ENCODE measurements at regions not wholly inside any gene's neighbourhood (a gene's known extent, or its start where the extent isn't known, plus 50 kb on each side); places are given as distances from the start of the nearest gene placed in this dataset.

DNA sequence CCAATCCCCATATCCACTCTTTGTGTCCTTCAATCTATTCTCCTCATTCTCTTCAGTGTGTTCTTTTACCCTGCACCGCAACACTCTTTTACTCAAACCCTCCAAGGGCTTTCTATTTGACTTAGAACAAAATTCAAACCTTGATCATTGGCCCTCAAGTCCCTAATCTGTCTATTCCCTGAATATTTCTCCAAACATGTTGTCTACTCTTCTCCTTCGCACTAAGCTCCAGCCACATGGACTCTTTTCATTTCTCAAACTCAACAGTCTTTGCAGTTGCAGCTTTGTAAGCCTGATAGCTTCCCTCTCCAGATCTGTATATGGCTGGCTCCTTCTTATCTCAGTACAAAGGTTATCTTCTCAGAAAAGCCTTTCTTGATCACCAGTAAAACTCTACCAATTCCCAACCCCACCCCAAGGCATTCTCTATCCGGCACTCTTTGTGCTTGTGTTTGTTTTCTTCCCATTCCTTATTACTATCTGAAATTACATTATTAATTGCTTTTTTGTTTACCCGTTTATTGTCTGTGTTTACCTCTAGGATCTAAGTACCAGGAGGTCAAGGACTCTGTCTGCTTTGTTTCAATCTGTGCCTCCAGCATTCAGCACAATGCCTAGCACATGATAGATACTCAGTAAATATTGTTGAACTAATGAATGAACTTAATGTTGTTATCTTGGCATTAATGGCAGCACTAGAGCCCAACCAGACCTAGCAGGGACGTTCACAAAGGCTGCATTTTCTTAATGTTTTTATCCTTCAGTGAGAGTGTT is 147.4 kb downstream of the BBOX1 start:
- no peak for DNase-seq (ENCODE audit: low read depth)
- no peak overlapping the region for H3K4me3 ChIP-seq (ENCODE audit: control insufficient read depth, low read depth, low read length)
- TF ChIP-seq, protein P1, sequence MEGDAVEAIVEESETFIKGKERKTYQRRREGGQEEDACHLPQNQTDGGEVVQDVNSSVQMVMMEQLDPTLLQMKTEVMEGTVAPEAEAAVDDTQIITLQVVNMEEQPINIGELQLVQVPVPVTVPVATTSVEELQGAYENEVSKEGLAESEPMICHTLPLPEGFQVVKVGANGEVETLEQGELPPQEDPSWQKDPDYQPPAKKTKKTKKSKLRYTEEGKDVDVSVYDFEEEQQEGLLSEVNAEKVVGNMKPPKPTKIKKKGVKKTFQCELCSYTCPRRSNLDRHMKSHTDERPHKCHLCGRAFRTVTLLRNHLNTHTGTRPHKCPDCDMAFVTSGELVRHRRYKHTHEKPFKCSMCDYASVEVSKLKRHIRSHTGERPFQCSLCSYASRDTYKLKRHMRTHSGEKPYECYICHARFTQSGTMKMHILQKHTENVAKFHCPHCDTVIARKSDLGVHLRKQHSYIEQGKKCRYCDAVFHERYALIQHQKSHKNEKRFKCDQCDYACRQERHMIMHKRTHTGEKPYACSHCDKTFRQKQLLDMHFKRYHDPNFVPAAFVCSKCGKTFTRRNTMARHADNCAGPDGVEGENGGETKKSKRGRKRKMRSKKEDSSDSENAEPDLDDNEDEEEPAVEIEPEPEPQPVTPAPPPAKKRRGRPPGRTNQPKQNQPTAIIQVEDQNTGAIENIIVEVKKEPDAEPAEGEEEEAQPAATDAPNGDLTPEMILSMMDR (conservative IDR thresholded peaks at IDR 0.05; ENCODE audit: control insufficient read depth, insufficient read depth, low read depth, low read length): no peak

- H3K4me3 ChIP-seq (ENCODE audit: control insufficient read depth, low read depth, low read length): no peak overlapping the region
These were observed 146.6 kb downstream of the BBOX1 start for GRCh38 chr11:27187075-27187847.

GRCh38 chr11:27186580-27186979 is 146.0 kb downstream of the BBOX1 start:
- TF ChIP-seq, protein P1 (conservative IDR thresholded peaks at IDR 0.05; ENCODE audit: control insufficient read depth, insufficient read depth, low read depth, low read length): no peak
- no peak for DNase-seq (ENCODE audit: low read depth)
- H3K4me3 ChIP-seq (ENCODE audit: control insufficient read depth, low read depth, low read length): no peak overlapping the region

More at GRCh38 chr11:27187075-27187847, 146.6 kb downstream of the BBOX1 start:
- no peak for DNase-seq (ENCODE audit: low read depth)
- TF ChIP-seq, protein P1 (conservative IDR thresholded peaks at IDR 0.05; ENCODE audit: control insufficient read depth, insufficient read depth, low read depth, low read length): no peak

GRCh38 chr11:27184458-27185312 is 144.1 kb downstream of the BBOX1 start:
- H3K4me3 ChIP-seq (ENCODE audit: control insufficient read depth, low read depth, low read length): no peak overlapping the region
- TF ChIP-seq, protein P1 (conservative IDR thresholded peaks at IDR 0.05; ENCODE audit: control insufficient read depth, insufficient read depth, low read depth, low read length): no peak
- no peak for DNase-seq (ENCODE audit: low read depth)

DNA sequence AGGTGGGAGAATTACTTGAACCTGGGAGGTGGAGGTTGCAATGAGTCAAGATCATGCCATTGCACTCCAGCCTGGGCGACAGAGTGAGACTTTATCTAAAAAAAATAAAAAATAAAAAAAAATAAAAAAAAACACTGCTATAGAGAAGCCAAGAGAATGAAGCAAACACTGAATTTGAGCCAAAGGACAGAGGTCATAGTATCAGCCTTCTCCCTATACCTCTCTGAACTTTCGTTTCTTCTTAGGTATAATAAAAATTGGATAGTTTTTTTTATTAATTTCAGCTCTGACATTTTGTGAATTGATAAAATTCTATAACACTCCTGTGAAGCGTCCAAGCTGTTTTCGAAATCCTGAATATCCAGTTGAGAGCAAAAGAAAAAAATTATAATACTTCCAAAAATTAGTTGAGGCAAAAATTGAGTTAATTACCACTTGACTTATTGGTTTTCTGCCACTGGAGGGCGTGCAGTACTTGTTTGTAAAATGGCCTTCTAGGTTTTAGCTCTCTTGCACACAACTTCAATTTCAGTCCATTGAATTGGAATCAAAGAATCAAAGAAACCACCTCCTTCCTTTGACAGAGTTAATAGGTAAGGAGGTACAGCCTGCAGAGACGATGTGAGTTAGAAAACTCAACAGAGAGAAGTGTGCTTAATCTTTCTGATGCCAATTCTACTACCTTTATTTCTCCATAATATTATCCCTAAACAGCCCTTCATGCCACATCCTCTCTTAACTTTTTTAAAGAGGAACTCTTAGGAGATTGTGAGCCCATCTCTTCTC is 143.2 kb downstream of the BBOX1 start:
- no peak overlapping the region for H3K4me3 ChIP-seq (ENCODE audit: control insufficient read depth, low read depth, low read length)
- TF ChIP-seq, protein P1 (conservative IDR thresholded peaks at IDR 0.05; ENCODE audit: control insufficient read depth, insufficient read depth, low read depth, low read length): peak; percentile 79
- peak; percentile 74 for DNase-seq (ENCODE audit: low read depth)

- no peak for DNase-seq (ENCODE audit: low read depth)
- H3K4me3 ChIP-seq (ENCODE audit: control insufficient read depth, low read depth, low read length): no peak overlapping the region
- TF ChIP-seq, protein P1 (conservative IDR thresholded peaks at IDR 0.05; ENCODE audit: control insufficient read depth, insufficient read depth, low read depth, low read length): no peak
These were observed 138.7 kb downstream of the BBOX1 start for GRCh38 chr11:27179334-27179733.

Measured in fibroblast of mammary gland (primary cell).